ENCODE measurements at regions not wholly inside any gene's neighbourhood (a gene's known extent, or its start where the extent isn't known, plus 50 kb on each side); places are given as distances from the start of the nearest gene placed in this dataset.
"Not testable (repeated sequence)": the region's sequence is repeated elsewhere in the genome, so short reads cannot be mapped to it uniquely, and the experiment has no call there.

DNA sequence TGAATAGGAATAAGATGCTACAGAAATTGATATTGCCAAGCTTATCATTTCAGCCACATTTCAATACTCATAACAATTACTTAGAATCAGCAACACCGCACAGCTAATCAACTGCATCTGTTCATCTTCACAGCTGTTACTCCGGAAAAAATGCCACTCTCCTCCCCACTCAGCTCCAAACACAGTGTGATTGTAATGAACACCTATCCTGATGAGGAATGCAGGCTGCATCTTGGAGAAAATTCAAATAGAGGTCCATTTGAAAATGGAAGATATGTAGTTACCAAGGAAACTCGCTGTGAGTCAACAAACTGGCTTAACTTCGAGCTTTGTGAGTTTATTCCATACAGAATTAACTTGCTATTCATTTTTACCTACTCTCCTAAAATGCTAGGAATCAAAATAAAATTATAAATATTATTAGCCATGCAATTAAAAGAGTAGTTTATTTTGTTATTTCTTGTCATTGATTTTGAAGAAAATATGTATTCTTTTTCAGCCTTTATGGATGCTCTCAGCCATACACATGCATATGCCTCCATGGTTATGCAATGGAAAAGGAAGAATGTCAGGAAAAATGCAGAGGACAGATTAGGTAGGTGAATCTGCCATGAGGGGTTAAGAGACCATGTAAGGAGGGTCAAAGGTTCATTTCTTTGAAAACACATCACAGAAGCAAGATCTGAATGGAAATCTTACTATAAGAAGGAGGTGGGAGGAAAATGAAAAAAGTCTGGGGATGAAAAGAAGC is 267.2 kb downstream of the POM121L12 start:
- Mint-ChIP-seq H3K27ac (no peak overlapping the region), H3K36me3 (ENCODE audit: low read depth) (no peaks in the 10 kb centered on the region), H3K4me3 (no peak overlapping the region), H3K4me1 (no peaks in the 10 kb centered on the region), H3K9me3 (peaks cover 26% of the 10 kb centered on the region), H3K27me3 (no peaks in the 10 kb centered on the region)
- no peak for DNase-seq
- ATAC-seq: no peak

DNA sequence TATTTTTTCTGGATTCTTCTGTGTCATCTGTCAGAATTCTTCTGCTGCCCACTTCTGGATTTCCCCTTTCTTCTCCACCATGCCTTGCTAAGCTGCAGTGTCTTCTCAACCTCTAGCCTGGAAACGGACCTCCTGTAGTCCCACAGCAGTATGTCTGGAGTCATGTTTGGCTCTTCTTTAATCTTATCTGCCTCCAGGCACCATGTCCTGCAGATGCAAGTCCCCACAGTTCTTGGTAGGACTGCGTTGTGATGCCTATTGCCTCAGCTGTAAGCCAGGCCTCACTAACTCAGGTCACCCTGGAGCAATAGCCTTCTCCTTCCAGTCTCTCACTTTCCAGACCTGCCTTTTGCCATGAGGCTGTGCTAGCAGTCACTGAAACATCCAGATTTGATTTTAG is 268.3 kb downstream of the POM121L12 start:
- Mint-ChIP-seq H3K36me3 (ENCODE audit: low read depth) (no peaks in the 10 kb centered on the region), H3K27me3 (no peaks in the 10 kb centered on the region), H3K9me3 (peaks cover 26% of the 10 kb centered on the region), H3K27ac (no peak overlapping the region), H3K4me1 (no peaks in the 10 kb centered on the region), H3K4me3 (no peak overlapping the region)
- DNase-seq: no peak
- no peak for ATAC-seq

GRCh38 chr7:53306846-53307245 is 271.4 kb downstream of the POM121L12 start:
- peaks cover 34% of the 10 kb centered on the region for H3K9me3 Mint-ChIP-seq
- H3K4me3 Mint-ChIP-seq: no peak overlapping the region
- DNase-seq (no peak), ATAC-seq (no peak)
- H3K27me3 Mint-ChIP-seq: no peaks in the 10 kb centered on the region
- H3K27ac Mint-ChIP-seq: no peak overlapping the region
- no peaks in the 10 kb centered on the region for H3K4me1 Mint-ChIP-seq
- H3K36me3 Mint-ChIP-seq (ENCODE audit: low read depth): no peaks in the 10 kb centered on the region

DNA sequence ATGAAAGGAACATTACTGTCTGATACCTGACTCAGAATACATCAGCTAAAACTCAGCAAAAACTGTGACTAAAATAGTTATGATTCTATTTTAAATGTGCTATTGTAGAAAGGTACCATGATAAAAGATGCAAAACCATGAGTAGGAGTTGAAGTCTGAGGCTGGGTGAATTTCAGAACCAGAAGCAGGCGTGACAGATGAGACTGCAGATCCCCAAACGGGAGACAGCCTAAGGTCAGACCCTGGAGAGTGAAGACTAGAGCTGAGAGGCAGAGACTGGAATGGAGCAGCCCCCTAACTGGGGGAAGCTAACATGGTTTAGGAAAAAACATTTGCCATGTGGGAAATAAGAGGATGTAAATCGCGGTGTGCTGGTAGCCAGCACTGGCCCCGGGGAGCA is 275.8 kb downstream of the POM121L12 start:
- Mint-ChIP-seq H3K4me3 (no peak overlapping the region), H3K27me3 (no peaks in the 10 kb centered on the region)
- ATAC-seq: no peak

GRCh38 chr7:53315981-53316380 is 280.5 kb downstream of the POM121L12 start:
- H3K36me3 Mint-ChIP-seq (ENCODE audit: low read depth): no peaks in the 10 kb centered on the region
- no peaks in the 10 kb centered on the region for H3K27me3 Mint-ChIP-seq
- H3K4me3 Mint-ChIP-seq: no peak overlapping the region
- H3K4me1 Mint-ChIP-seq: no peaks in the 10 kb centered on the region
- ATAC-seq: no peak
- H3K27ac Mint-ChIP-seq: no peak overlapping the region
- no peak for DNase-seq
- peaks cover 11% of the 10 kb centered on the region for H3K9me3 Mint-ChIP-seq

More for the DNA sequence above, 275.8 kb downstream of the POM121L12 start:
- H3K27ac Mint-ChIP-seq: no peak overlapping the region
- H3K4me1 Mint-ChIP-seq: no peaks in the 10 kb centered on the region
- peaks cover 26% of the 10 kb centered on the region for H3K9me3 Mint-ChIP-seq
- DNase-seq: no peak
- H3K36me3 Mint-ChIP-seq (ENCODE audit: low read depth): no peaks in the 10 kb centered on the region

GRCh38 chr7:53318566-53318965 is 283.1 kb downstream of the POM121L12 start:
- H3K4me3 Mint-ChIP-seq: no peak overlapping the region
- H3K27me3 Mint-ChIP-seq: no peaks in the 10 kb centered on the region
- H3K4me1 Mint-ChIP-seq: no peaks in the 10 kb centered on the region
- H3K36me3 Mint-ChIP-seq (ENCODE audit: low read depth): no peaks in the 10 kb centered on the region
- DNase-seq (no peak), ATAC-seq (no peak)
- H3K27ac Mint-ChIP-seq: no peak overlapping the region
- H3K9me3 Mint-ChIP-seq: peaks cover 13% of the 10 kb centered on the region

- Mint-ChIP-seq H3K27me3 (no peaks in the 10 kb centered on the region), H3K4me1 (no peaks in the 10 kb centered on the region), H3K36me3 (ENCODE audit: low read depth) (no peaks in the 10 kb centered on the region), H3K27ac (no peak overlapping the region), H3K9me3 (peaks cover 16% of the 10 kb centered on the region), H3K4me3 (no peak overlapping the region)
- DNase-seq (no peak), ATAC-seq (no peak)
Observed at GRCh38 chr7:53325061-53325460, 289.6 kb downstream of the POM121L12 start.

- no peak for DNase-seq
- H3K27me3 Mint-ChIP-seq: no peaks in the 10 kb centered on the region
- ATAC-seq: no peak
- H3K9me3 Mint-ChIP-seq: peaks cover 18% of the 10 kb centered on the region
- no peak overlapping the region for H3K4me3 Mint-ChIP-seq
- no peaks in the 10 kb centered on the region for H3K4me1 Mint-ChIP-seq
- no peak overlapping the region for H3K27ac Mint-ChIP-seq
- H3K36me3 Mint-ChIP-seq (ENCODE audit: low read depth): no peaks in the 10 kb centered on the region
Observed at GRCh38 chr7:53326634-53327033, 291.2 kb downstream of the POM121L12 start.

DNA sequence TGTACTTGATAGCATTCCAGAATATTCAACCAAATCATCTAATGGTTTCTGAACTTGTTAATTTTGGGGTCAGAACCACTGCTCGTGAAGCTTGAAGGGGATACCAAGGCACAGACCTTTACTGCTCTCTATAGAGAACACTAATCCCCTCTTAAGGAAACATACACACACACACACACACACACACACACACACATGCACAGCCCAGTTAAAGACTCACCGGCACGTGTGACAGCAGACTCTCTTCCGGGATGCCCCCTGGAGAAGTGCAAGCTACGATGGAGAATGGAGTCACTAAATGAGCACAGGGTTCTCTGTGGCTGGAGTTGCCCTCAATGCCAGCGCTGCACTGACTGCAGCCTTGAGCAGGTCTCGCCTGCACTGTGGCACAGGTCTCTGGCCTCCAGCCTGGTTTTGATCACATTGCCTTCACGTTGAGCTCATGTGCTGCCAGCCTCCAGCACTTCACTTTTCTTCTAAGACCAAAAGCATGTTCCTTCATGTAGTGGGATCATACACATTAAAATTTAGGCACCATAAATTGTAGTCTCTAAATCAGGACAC is 300.8 kb downstream of the POM121L12 start:
- Mint-ChIP-seq H3K4me1 (no peaks in the 10 kb centered on the region), H3K4me3 (no peak overlapping the region), H3K9me3 (peaks cover 7% of the 10 kb centered on the region), H3K36me3 (ENCODE audit: low read depth) (no peaks in the 10 kb centered on the region), H3K27me3 (no peaks in the 10 kb centered on the region), H3K27ac (no peak overlapping the region)
- ATAC-seq: no peak
- DNase-seq: no peak

DNA sequence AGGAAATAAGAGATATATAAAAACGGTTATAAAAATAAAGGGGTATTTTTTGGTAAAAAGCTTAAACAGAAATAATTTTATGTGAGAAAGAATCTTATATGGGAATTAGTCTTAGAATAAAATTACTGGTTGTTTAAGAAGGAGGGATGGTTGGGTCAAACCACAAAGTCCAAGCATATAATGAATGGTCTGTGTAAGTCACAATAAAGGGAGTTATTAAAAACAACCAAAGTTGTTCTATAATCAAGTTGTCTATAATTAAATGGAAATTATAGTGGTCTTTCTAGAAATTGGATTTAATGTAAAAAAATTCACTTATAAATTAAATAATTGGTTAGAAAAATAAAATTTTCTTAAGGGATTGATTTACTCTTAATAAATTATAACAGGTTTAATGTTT is 304.8 kb downstream of the POM121L12 start:
- Mint-ChIP-seq H3K27ac (no peak overlapping the region), H3K36me3 (ENCODE audit: low read depth) (no peaks in the 10 kb centered on the region), H3K27me3 (no peaks in the 10 kb centered on the region), H3K9me3 (peaks cover 24% of the 10 kb centered on the region), H3K4me3 (no peak overlapping the region), H3K4me1 (no peaks in the 10 kb centered on the region)
- ATAC-seq: no peak
- DNase-seq: no peak

GRCh38 chr7:53350241-53350640 is 314.8 kb downstream of the POM121L12 start:
- H3K4me1 Mint-ChIP-seq: no peaks in the 10 kb centered on the region
- no peaks in the 10 kb centered on the region for H3K36me3 Mint-ChIP-seq (ENCODE audit: low read depth)
- DNase-seq: peak; percentile 8
- H3K9me3 Mint-ChIP-seq: peaks cover 13% of the 10 kb centered on the region
- H3K27me3 Mint-ChIP-seq: no peaks in the 10 kb centered on the region
- H3K27ac Mint-ChIP-seq: no peak overlapping the region
- no peak for ATAC-seq
- no peak overlapping the region for H3K4me3 Mint-ChIP-seq

- no peaks in the 10 kb centered on the region for H3K4me1 Mint-ChIP-seq
- H3K27ac Mint-ChIP-seq: no peak overlapping the region
- no peaks in the 10 kb centered on the region for H3K27me3 Mint-ChIP-seq
- no peaks in the 10 kb centered on the region for H3K36me3 Mint-ChIP-seq (ENCODE audit: low read depth)
- no peak for DNase-seq
- H3K9me3 Mint-ChIP-seq: peaks cover 21% of the 10 kb centered on the region
- H3K4me3 Mint-ChIP-seq: no peak overlapping the region
- no peak for ATAC-seq
Observed at GRCh38 chr7:53351681-53352080, 316.2 kb downstream of the POM121L12 start.

DNA sequence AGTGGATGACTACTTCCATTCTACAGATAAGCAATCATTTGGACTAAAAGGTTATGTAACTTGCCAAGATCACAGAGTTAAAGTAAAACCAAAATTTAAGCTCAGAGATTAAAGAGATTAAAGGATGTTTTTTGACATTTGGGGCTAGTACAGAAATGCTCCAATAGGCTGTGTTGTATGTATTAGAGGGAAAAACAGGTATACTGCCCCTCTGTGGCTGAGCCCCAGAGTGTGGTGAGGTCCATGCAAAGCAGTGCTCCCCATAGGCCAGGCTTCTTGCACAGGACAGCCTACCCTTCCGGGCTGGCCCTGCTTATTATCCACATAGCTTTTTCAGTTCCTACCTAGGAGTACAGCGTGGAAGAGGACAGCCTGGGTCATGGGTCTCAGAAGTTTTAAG is 322.8 kb downstream of the POM121L12 start:
- peaks cover 36% of the 10 kb centered on the region for H3K9me3 Mint-ChIP-seq
- no peaks in the 10 kb centered on the region for H3K4me1 Mint-ChIP-seq
- no peak overlapping the region for H3K4me3 Mint-ChIP-seq
- no peak overlapping the region for H3K27ac Mint-ChIP-seq
- no peaks in the 10 kb centered on the region for H3K36me3 Mint-ChIP-seq (ENCODE audit: low read depth)
- ATAC-seq (no peak), DNase-seq (no peak)
- H3K27me3 Mint-ChIP-seq: no peaks in the 10 kb centered on the region

GRCh38 chr7:53383131-53383530 is 347.7 kb downstream of the POM121L12 start:
- no peaks in the 10 kb centered on the region for H3K4me1 Mint-ChIP-seq
- no peak overlapping the region for H3K4me3 Mint-ChIP-seq
- H3K27me3 Mint-ChIP-seq: no peaks in the 10 kb centered on the region
- DNase-seq: no peak
- no peak overlapping the region for H3K27ac Mint-ChIP-seq
- no peaks in the 10 kb centered on the region for H3K36me3 Mint-ChIP-seq (ENCODE audit: low read depth)
- H3K9me3 Mint-ChIP-seq: peaks cover 16% of the 10 kb centered on the region
- no peak for ATAC-seq

DNA sequence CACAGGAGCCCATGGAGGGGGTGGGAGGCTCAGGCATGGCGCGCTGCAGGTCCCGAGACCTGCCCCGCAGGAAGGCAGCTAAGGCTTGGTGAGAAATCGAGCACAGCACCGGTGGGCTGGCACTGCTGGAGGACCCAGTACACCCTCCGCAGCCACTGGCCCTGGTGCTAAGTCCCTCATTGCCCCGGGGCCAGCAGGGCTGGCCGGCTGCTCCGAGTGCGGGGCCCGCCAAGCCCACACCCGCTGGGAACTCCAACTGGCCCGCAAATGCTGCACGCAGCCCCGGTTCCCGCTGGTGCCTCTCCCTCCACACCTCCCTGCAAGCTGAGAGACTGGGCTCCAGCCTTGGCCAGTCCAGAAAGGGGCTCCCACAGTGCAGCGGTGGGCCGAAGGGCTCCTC is 349.8 kb downstream of the POM121L12 start:
- H3K27ac Mint-ChIP-seq; H3K4me1 Mint-ChIP-seq; H3K27me3 Mint-ChIP-seq; DNase-seq; ATAC-seq; H3K4me3 Mint-ChIP-seq; H3K36me3 Mint-ChIP-seq (ENCODE audit: low read depth): not testable (repeated sequence)
- H3K9me3 Mint-ChIP-seq: peaks cover 17% of the 10 kb centered on the region

Measured in activated naive CD8-positive, alpha-beta T cell treated with anti-CD3 and anti-CD28 coated beads, Interleukin-2, amount 50 U/mL, for 24 hours (primary cell).